Mucosa of rectum (tissue), 2 donors: ENCODE measurements at regions not wholly inside any gene's neighbourhood (a gene's known extent, or its start where the extent isn't known, plus 50 kb on each side); places are given as distances from the start of the nearest gene placed in this dataset.

Source experiments
- H3K27ac ChIP-seq, 2 donors: one replicate each; pipeline ENCODE4 v1.7.0; 2013; ENCODE audit warnings: inconsistent platforms in 2 of 2, low read depth in 2 of 2, low read length in 2 of 2
- H3K27me3 ChIP-seq, 2 donors: one replicate each; pipeline ENCODE4 v1.7.0; 2013; ENCODE audit warnings: low read length in 2 of 2; ENCODE audit not compliant: control insufficient read depth in 2 of 2, insufficient read depth in 2 of 2
- H3K36me3 ChIP-seq, 2 donors: one replicate each; pipeline ENCODE4 v1.7.0; 2013; ENCODE audit warnings: low read length in 2 of 2; ENCODE audit not compliant: control insufficient read depth in 2 of 2, insufficient read depth in 2 of 2
- H3K4me1 ChIP-seq, 2 donors: one replicate each; pipeline ENCODE4 v1.7.0; 2013; ENCODE audit warnings: low read length in 2 of 2, mild to moderate bottlenecking in 1 of 2; ENCODE audit not compliant: control insufficient read depth in 2 of 2, insufficient read depth in 2 of 2
- H3K4me3 ChIP-seq, 2 donors: one replicate each; pipeline ENCODE4 v1.7.0; 2013; ENCODE audit warnings: low read length in 2 of 2
- H3K9ac ChIP-seq, 2 donors: one replicate each; pipeline ENCODE4 v1.7.0; 2013; ENCODE audit warnings: low read length in 2 of 2, low read depth in 1 of 2, mild to moderate bottlenecking in 1 of 2
- H3K9me3 ChIP-seq, 2 donors: one replicate each; pipeline ENCODE4 v1.7.0; 2013; ENCODE audit warnings: low read length in 2 of 2; ENCODE audit not compliant: control insufficient read depth in 2 of 2
- donor health status: healthy.
- donor health status: Normal muscosa, but diverticular disease.

DNA sequence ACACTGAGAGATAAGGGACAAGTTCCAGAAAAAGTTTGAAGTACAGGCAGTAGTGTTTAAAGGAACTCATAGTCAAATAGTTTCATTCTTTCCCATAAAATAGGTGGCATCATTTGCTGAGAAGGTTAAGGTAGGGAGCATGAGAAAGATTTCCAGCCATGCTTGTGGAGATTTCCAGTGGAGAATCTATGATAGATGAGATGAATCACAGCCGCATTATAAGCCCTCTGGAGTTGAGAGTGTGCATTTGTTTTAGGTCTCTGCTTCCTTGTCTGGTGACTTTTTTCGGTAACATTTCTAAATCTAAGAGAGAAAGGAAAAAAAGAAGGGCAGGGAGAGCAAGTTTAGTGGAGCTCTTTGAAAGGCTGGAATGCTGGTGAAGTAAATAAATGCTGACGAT lies 108.7 kb downstream of the DISP1 start:
- Histone ChIP-seq H3K36me3 (no peaks in the 10 kb centered on the region), H3K4me1 (no peaks in the 10 kb centered on the region), H3K9me3 (no peaks in the 10 kb centered on the region), H3K27me3 (no peaks in the 10 kb centered on the region), H3K4me3 (no peak overlapping the region), H3K27ac (no peak overlapping the region), H3K9ac (no peak overlapping the region)

DNA sequence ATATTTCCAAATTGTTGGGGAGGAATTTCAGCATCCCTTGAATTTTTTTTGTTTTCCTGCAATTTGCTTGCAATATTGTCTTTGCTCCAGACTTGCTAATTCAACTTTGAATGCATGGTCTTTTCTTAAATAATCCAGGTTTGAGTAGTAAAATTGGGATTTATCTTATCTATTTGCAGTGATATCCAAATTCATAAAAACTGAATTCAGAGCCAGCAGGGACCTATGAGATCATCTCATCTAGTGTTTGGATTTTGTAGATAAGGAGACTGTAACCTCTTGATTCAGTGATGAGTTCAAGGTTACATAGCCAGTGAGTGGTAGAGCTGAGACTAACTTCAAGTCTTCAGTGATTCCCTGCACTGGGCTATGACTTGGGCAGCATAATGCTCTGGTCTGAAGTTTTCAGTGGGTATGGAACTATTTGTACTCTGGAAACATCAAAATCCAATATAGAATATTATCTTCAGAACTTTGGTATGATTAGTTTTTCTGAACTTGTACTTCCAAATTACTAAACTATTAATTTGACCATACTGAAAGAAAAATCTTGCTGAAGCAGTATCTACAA lies 109.4 kb downstream of the DISP1 start:
- no peak overlapping the region for H3K4me3 ChIP-seq
- no peaks in the 10 kb centered on the region for H3K27me3 ChIP-seq
- H3K4me1 ChIP-seq = no peaks in the 10 kb centered on the region
- no peaks in the 10 kb centered on the region for H3K9me3 ChIP-seq
- no peak overlapping the region for H3K9ac ChIP-seq
- no peak overlapping the region for H3K27ac ChIP-seq
- no peaks in the 10 kb centered on the region for H3K36me3 ChIP-seq

DNA sequence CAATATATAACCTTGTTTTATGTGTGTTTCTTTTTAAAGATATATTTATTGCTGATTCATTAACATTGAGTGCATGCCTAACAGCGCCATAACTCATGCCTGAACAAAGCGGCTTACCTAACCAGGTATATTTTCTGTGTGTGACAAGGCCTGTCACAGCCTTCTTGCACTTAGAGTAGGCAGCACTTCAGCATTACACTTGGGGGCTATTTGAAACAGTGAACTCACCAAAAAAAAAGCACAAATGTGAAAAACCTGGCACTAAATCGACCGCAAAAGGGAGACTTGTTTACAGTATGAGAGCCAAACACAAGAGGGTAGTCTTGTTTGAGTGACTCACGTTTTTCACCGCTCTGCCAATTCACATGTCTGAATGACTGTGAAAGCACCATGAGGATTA lies 111.7 kb downstream of the DISP1 start:
- Histone ChIP-seq H3K27ac (no peak overlapping the region), H3K36me3 (no peaks in the 10 kb centered on the region)

DNA sequence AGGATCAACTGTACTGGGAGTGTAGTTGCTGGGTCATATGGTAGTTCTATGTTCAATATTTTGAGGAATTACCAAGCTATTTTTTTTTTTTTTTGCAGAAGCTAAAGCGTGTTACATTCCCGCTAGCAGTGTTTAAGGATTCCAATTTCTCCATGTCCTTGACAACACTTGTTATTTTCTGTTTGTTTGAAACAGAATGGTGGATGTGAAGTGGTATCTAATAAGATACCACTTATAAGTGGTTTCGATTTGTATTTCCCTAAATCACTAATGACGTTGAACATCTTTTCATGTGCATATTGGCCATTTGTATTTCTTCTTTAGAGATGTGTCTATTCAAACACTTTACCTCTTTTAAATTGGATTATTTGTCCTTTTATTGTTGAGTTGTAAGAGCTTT lies 112.2 kb downstream of the DISP1 start:
- Histone ChIP-seq H3K9ac (no peak overlapping the region), H3K36me3 (no peaks in the 10 kb centered on the region), H3K9me3 (no peaks in the 10 kb centered on the region), H3K27me3 (no peaks in the 10 kb centered on the region), H3K4me1 (no peaks in the 10 kb centered on the region), H3K27ac (no peak overlapping the region), H3K4me3 (no peak overlapping the region)

More for the DNA sequence above, 111.7 kb downstream of the DISP1 start:
- Histone ChIP-seq H3K27me3 (no peaks in the 10 kb centered on the region), H3K4me1 (no peaks in the 10 kb centered on the region), H3K9me3 (no peaks in the 10 kb centered on the region), H3K4me3 (no peak overlapping the region), H3K9ac (no peak overlapping the region)

- Histone ChIP-seq H3K4me1 (no peaks in the 10 kb centered on the region), H3K9ac (no peak overlapping the region), H3K4me3 (peak overlapping the region in 1 of 2 donors; percentile 17), H3K27me3 (no peaks in the 10 kb centered on the region), H3K36me3 (no peaks in the 10 kb centered on the region), H3K9me3 (no peaks in the 10 kb centered on the region), H3K27ac (no peak overlapping the region)
These were observed 113.4 kb downstream of the DISP1 start for GRCh38 chr1:222928212-222928611.

DNA sequence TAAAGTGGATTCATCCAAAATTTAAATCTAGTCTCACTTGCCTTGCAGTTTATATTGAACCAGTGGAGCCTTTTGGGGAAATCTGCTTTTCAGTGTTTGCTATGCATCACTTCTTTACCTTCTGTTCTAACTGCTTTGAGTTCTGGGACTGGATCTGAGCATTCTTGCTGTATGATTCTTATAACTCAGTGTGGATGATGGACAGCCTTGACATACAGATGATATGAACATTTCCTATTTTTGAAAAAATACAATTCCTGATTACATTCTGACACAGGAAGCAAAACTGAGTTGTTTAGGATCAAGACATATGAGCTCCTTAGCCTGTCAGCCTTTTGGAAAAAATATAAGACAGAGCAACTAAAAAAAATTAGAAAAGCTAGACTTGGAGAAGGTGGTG lies 115.2 kb downstream of the DISP1 start:
- H3K36me3 ChIP-seq = no peaks in the 10 kb centered on the region
- H3K27me3 ChIP-seq = no peaks in the 10 kb centered on the region
- no peaks in the 10 kb centered on the region for H3K9me3 ChIP-seq
- H3K27ac ChIP-seq = no peak overlapping the region
- H3K4me3 ChIP-seq = no peak overlapping the region
- H3K9ac ChIP-seq = no peak overlapping the region
- no peaks in the 10 kb centered on the region for H3K4me1 ChIP-seq

GRCh38 chr1:222931023-222931422 lies 116.2 kb downstream of the DISP1 start:
- Histone ChIP-seq H3K36me3 (no peaks in the 10 kb centered on the region), H3K4me3 (no peak overlapping the region), H3K27me3 (no peaks in the 10 kb centered on the region), H3K4me1 (no peaks in the 10 kb centered on the region), H3K27ac (no peak overlapping the region), H3K9me3 (no peaks in the 10 kb centered on the region), H3K9ac (no peak overlapping the region)

GRCh38 chr1:222933273-222933672 lies 118.4 kb downstream of the DISP1 start:
- H3K27me3 ChIP-seq = no peaks in the 10 kb centered on the region
- no peaks in the 10 kb centered on the region for H3K9me3 ChIP-seq
- no peak overlapping the region for H3K4me3 ChIP-seq
- H3K36me3 ChIP-seq = no peaks in the 10 kb centered on the region
- no peak overlapping the region for H3K27ac ChIP-seq
- H3K9ac ChIP-seq = no peak overlapping the region
- no peaks in the 10 kb centered on the region for H3K4me1 ChIP-seq

GRCh38 chr1:222935239-222935900 lies 120.5 kb downstream of the DISP1 start:
- Histone ChIP-seq H3K9ac (no peak overlapping the region), H3K27me3 (no peaks in the 10 kb centered on the region), H3K9me3 (no peaks in the 10 kb centered on the region), H3K4me3 (no peak overlapping the region), H3K36me3 (no peaks in the 10 kb centered on the region), H3K4me1 (no peaks in the 10 kb centered on the region), H3K27ac (no peak overlapping the region)

GRCh38 chr1:222936042-222936441 lies 121.2 kb downstream of the DISP1 start:
- no peak overlapping the region for H3K27ac ChIP-seq
- H3K9ac ChIP-seq = no peak overlapping the region
- no peaks in the 10 kb centered on the region for H3K36me3 ChIP-seq
- no peak overlapping the region for H3K4me3 ChIP-seq
- H3K4me1 ChIP-seq = no peaks in the 10 kb centered on the region
- H3K27me3 ChIP-seq = no peaks in the 10 kb centered on the region
- H3K9me3 ChIP-seq = no peaks in the 10 kb centered on the region
